22Rv1 (cell line): ENCODE measurements at regions not wholly inside any gene's neighbourhood (a gene's known extent, or its start where the extent isn't known, plus 50 kb on each side); places are given as distances from the start of the nearest gene placed in this dataset.

Experiments used
- H3K27ac ChIP-seq: fragments of 450-650 bp; 2 replicates; pipeline ENCODE4 v1.5.1; 2017
- CTCF ChIP-seq: fragments of 450-650 bp; IDR thresholded peaks from 2 replicates; pipeline ENCODE4 v1.5.1; 2017; ENCODE audit warnings: mild to moderate bottlenecking
- ZFX ChIP-seq: fragments of 450-650 bp; IDR thresholded peaks from 2 replicates; pipeline ENCODE4 v1.6.1; 2017; ENCODE audit warnings: antibody characterized with exemption, borderline replicate concordance

GRCh38 chr5:155905364-155905763, 421.6 kb upstream of the SGCD start:
- TF ChIP-seq CTCF (no peak), ZFX (no peak)
- no peak overlapping the region for H3K27ac ChIP-seq

- TF ChIP-seq CTCF (no peak), ZFX (no peak)
- no peak overlapping the region for H3K27ac ChIP-seq
Observed at GRCh38 chr5:155906046-155906445, 420.9 kb upstream of the SGCD start.

GRCh38 chr5:155908543-155908942, 418.4 kb upstream of the SGCD start:
- TF ChIP-seq CTCF (no peak), ZFX (no peak)
- no peak overlapping the region for H3K27ac ChIP-seq

- TF ChIP-seq ZFX (no peak), CTCF (no peak)
- H3K27ac ChIP-seq = no peak overlapping the region
Observed at GRCh38 chr5:155912291-155912690, 414.7 kb upstream of the SGCD start.

- H3K27ac ChIP-seq = no peak overlapping the region
- TF ChIP-seq CTCF (no peak), ZFX (no peak)
Observed at GRCh38 chr5:155914766-155915165, 412.2 kb upstream of the SGCD start.

- no peak overlapping the region for H3K27ac ChIP-seq
- TF ChIP-seq CTCF (no peak), ZFX (no peak)
Observed at GRCh38 chr5:155915601-155916000, 411.4 kb upstream of the SGCD start.

GRCh38 chr5:155919126-155919525, 407.8 kb upstream of the SGCD start:
- no peak overlapping the region for H3K27ac ChIP-seq
- TF ChIP-seq CTCF = no peak
- TF ChIP-seq ZFX = no peak
